CD4-positive, alpha-beta T cell treated with Interleukin-12 subunit alpha and Interleukin-12 subunit beta, for 1 hour (primary cell): ENCODE measurements at regions not wholly inside any gene's neighbourhood (a gene's known extent, or its start where the extent isn't known, plus 50 kb on each side); places are given as distances from the start of the nearest gene placed in this dataset.
"Not testable (repeated sequence)": the region's sequence is repeated elsewhere in the genome, so short reads cannot be mapped to it uniquely, and the experiment has no call there.

ENCODE experiments used
- DNase-seq: peaks from one replicate; pipeline ENCODE4 v3.0.0-alpha.2; 2020

DNA sequence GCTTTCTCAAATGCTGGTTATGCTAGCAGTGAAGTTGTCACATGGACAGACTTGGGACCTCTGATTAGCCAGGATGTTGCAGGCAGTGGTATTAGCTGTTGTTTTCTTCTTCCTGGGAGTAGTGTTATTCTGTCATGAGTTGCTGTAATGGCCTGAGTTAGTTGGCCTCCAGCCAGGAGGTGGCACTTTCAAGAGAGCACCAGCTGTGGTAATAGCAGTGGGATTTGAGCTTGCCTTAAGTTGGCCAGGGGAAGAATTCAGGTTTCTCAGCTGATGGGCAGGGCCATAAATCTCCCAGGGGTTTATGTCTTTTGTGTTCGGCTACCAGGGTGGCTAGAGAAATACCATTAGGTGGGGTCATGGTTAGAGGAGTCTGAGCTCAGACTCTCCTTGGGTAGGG lies 132.6 kb downstream of the GLUD2 start:
- DNase-seq, result no peak

DNA sequence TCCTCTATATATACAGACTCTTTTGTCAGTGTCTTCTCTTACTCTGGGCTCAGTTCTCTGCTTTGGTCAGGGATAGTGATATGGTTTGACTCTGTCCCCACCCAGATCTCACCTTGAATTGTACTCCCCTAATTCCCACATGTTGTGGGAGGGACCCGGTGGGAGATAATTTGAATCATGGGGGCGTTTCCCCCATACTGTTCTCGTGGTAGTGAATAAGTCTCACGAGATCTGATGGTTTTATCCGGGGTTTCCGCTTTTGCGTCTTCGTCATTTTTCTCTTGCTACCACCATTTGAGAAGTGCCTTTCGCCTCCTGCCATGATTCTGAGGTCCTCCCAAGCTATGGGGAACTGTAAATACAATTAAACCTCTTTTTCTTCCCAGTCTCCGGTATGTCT lies 144.4 kb downstream of the GLUD2 start:
- DNase-seq, result no peak

DNA sequence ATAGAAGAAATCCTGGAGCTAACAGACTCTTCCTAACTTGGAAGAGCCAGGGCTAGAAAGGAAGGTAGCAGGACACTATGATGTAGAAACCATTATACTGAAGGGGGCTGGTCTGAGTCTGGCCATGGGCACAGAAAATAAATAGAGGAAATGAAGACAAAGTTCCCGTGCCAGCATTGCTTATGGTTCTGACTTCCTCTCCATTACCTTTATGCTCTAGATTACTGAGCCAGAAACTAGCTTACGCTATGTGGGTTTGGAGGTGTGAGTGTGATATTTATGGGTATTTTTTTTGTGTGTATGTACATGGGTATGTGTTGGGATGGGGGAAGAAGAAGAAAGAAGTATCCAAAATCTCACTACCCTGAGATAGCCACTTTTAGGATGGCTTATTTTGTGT lies 148.3 kb downstream of the GLUD2 start:
- no peak for DNase-seq

DNA sequence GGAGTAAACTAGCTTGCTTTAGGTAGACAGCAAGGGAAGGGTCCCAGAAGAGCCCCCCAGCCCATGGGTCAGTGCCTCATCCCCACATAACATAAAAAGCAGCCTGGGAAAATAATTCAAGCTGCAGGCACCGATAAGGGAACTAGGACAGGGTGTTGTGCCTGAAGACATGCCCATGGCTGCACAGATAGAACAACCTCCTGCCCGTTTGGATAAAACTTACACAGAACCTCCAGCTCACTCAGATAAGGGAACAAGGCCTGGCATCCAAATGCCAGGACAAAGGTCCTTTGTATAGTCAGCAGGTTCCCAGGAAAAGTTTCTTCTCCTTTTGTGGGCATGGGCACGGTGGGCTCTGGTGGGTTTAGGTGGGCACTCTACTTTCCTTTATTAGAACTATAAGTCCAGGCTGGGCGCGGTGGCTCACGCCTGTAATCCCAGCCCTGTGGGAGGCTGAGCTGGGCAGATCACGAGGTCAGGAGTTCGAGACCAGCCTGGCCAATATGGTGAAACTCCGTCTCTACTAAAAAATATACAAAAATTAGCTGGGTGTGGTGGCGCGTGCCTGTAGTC lies 149.5 kb downstream of the GLUD2 start:
- DNase-seq, result not testable (repeated sequence)

DNA sequence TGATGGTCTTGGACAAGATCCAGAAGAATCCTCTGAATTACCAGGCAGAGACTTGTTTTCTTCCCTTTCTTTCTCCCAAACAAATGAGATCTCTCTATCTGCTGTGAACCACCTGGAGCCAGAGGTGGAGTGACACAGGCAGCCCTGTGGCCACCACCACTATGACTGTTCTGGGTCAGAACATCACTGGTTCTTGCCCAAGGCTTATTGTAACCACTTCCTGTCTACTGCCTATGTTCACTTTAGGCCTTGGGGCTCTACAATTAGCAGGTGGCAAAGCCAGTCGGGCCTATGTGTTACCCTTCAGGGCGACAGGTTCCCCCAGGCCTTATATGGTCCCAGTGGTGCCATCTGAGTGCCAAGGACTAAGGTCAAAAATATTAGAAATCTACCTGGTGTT lies 161.2 kb downstream of the GLUD2 start:
- DNase-seq, result no peak

DNA sequence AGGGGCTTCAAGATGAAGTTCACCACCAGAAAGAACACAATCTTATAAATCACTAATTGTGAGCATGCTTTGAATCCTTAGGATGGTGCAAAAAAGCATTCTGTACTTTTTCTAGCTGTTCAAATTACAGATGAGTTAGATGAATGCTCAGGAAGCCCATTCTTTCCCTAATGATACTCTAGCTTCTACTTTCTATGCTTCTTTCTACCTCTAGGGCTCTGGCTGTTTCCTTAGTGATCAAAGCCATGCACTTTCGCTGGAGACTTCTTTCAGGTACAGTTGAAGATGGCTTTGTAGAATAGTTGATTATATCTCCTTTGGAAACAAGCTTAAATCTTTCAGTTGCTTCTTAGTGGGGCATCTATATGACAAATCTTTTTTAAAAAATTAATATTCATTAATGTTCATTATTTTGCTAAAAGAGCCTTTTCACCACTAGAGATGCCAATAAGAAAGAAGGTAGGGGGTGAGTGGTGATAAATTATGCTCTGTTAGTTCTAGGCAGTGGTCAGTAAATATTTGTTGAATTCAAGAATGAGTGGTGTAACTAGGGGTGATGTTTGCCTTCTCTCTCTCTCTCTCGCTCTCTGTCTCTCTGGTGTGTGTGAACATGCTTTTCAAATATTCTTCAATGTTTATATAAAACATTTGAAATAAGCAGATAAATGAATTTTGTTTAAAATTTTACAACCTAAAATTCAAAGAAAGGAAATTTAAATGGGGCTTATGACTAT lies 169.4 kb downstream of the GLUD2 start:
- DNase-seq, result no peak

DNA sequence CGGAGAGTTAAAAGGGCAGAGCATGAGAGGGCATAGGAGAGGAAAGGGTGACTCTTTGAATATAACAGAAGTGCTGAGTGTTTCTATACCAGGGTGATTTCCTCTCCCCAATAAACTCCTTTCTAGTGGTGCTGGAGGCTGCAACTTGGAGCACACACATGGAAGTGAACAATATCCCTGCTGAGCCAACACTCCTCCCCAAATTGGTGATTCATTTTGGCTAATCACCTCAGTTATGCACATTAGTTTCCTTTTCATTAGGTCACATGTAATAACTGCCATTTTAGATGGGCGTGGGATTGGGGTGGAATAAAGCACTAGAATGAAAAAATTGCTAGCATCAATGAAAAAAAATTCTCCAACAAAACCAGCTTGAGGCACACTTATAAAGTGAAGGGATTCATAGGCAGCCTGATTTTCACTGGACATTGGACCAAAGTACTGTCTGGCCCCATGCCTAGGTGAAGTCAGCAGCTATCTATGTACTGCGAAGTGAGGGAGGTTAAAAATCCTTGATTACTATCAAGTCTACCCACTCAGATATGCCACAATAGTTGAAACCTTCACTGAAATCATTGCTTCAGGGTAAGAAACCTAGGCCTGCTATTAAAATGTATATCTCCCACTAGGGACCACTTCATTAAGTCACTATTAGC lies 174.0 kb downstream of the GLUD2 start:
- no peak for DNase-seq

DNA sequence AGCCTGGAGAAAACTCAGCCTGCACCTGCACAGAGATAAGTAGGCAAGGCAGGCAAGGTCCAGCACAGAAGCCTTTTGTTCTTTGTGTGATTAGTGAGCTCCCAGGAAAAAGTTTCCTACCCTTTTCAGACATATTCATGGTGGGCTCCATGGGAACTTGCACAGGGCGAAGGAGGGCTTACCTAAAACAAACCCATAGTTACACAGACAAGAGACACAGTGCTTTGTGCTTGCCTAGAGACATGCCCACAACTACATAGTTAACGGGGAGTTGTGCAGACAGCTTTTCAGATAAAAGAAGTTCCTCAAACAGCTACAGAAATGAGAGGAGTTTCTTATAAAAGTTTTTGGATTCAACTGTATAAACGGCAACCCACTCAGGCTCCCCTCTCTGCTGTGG lies 180.5 kb downstream of the GLUD2 start:
- no peak for DNase-seq

DNA sequence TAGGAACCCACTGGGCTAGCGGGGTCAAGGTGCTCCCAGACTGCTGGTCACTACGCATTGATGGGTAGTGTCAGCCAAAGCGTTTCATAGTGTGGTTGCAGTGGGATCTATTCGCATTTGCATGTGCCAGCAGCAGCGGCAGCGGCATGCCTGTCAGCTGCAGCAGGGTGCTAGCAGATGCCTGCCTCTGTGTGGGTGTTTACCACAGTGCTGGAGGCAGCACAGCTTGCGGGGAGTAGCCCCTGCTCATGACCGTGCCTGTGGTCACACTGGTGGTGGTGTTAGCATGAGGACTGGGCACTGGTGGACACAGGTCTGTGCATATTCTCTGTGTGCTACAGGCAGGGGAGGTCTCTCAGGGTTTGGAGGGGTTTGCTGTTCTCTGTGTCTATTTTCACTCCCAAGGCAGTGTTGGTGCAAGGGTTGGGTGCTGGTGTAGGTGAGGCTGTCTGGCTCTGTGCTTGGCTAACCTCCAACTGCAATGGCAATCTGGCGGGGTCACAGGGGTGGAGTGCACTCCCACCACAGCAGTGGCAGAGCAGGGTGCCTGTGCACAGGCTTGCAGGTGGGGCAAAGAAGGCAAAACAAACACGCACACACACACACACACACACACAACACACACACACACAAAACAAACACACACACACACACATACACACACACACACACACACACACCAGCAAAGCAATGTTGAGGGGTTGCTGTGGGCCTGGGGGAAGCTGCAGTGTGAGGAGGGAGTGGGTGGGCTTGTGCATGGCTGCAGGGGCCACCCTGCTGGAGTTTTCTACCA lies 184.4 kb downstream of the GLUD2 start:
- no peak for DNase-seq

DNA sequence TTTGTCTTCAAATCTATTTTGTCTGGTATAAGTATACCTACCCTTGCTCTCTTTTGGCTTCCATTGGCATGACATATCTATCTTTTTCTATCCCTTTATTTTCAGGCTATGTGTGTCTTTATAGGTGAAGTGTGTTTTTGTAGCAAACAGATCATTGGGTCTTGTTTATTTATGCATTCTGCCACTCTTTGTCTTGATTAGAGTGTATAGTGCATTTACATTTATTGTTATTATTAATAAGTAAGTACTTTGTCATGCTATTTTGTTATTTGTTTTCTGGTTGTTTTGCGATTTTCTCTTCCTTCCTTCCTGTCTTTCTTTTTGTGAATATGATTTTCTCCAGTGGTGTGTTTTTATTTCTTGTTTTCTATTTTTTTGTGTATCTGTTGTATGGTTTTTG lies 188.6 kb downstream of the GLUD2 start:
- no peak for DNase-seq

DNA sequence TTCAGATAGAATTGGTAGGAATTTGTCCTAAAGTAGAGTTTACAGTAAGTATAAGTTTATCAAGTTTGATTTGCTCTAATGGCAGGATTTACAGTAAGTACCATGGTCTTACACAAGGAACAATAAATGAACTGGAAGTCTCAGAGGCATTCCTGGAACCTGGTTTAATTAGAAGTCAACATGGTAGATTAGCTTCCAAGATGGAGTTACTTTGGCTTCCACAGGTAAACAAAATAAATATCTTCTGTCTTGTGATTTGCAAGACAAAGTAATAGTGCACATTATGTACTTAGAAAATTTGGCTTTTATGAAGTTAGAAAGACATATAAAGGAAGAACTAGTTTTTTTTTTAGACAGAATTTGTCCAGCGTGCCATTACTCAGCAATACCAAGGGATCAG lies 190.7 kb downstream of the GLUD2 start:
- DNase-seq, result no peak

DNA sequence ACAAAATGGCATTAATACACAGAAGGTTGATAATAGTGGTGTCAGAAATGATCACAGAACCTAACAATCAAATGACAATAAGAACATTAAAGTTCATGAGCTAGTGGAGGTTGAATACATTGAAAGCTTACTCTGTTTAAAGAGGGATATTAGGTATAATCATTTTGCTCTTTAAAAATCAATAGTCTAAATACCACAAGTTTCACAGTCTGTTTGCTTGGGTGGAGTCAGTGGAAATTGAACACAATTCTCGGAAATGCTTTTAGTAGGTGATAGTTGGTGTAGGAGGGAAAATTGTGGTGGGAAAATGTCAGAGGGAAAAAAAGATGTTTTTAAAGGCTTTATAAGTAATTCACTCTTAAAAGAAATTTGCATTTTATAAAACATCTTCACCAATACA lies 197.1 kb downstream of the GLUD2 start:
- DNase-seq, result no peak

DNA sequence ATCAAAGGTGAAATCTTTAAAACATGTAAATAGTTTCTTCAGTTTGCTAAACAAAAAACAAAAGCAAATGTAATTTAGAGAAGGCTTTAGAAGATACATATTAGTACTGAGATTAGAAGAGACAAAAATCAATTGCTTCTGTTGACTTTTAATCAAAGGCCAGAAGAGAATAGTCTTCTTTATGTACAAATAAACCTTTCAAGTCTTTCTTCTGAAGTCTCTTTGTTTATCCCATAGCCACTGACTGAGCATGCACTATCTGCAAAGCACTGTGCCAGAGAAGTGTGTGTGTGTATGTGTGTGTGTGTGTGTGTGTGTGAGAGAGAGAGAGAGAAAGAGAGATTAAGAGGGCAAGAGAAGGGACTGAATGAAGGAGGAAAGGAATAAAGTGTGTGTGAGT lies 198.4 kb downstream of the GLUD2 start:
- no peak for DNase-seq

DNA sequence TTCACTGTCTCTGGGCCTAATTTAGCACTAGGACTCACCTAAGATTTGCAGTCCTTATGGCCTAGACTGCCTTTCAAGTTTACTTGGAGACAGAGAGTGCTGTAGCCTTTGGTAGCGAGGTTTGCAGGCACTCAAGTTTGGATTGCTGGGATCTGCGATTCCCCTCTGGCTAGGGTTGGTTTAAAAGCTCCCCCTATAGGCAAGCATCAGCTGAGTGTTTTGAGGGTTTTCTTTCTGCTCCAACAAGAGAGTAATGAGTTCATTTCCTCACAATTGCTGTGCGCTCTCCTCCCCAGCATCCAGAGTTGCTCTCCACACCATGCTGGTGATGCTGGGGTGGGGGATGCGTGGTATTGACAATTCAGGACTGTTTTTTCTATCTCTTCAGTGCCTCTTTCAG lies 206.9 kb downstream of the GLUD2 start:
- no peak for DNase-seq

DNA sequence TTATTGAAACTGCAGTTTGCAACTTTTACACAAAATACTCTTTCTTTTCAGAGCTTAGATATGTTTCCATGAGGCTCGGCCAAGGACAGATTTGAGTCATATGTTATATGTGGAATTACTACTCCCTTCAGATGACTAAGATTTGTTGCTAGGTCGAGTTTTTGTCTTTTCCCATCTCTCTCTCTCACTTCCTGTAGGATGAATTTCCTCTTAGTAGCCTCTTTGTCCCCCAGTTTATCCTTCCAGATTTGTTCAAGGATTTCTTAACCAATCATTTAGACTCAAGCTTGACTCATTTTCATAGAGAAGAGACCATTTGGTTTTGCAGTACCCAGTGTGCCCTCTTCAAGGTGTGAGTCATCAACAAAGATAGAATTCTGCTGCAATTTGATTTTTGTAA lies 209.2 kb downstream of the GLUD2 start:
- DNase-seq, result no peak

DNA sequence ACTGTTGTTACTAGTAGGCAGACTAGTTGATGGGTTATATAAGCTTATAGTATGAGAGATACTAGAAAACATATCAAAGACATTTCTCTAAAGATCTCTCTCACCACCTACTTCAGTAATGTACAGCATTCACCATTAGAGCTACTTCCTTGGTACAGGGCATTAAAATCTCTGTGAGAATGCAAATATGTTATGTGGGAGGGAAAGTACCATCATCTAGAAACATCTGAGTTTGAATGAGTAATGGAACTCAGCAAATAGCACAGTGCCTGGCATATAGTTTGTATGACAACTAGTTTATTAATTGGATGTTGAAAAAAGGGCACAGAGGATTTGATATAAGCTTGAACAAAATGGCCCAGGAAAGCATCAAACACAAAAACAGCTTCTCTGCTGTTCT lies 211.1 kb downstream of the GLUD2 start:
- no peak for DNase-seq

DNA sequence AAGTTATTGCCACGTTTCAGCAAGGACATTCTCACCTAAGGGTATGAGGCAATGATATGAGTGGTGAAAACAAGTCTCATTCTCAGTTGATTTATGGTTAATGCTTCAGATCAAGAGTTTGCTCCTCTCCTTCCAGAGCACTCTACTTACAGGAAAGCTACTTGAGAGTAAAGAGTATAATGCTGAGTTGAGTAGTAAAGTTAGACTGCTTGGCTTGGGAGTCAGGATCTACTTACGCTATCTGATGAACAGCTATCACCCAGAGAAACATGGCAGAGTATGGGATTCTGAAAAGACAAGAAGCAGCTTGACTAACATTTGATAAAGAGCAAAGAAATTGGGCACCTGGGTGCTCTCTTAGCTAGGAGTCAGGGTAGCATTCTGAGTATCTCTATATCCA lies 211.8 kb downstream of the GLUD2 start:
- DNase-seq, result no peak

DNA sequence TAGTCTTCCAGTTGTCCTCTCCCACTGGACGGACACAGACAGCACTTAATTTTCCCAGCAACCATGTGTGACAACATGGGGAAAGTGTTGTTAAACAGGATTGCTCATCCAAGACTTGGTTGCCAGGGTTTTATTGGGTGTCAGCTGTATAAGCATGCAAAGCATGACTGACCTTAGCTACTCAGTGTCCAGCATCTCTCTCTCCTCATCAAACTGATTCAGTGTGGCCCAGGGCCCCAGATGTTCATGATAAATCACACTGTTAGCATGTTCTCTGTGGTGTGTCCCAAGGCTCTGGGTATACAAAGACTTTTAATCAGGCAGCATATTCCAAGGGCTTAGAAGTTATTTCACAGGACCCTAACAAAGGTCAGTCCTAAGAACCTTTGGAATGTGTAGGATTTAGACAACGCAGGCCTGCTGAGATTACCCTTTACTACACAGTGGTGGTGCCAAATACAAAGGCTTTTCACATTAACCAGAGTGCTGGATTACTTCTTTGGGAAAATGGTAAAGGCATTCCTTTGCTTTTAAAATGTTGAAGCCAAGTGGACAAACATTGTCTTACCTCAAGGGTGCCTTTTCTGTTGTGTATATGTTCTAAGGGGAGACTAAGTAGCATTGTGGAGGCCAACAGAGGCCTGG lies 213.3 kb downstream of the GLUD2 start:
- DNase-seq, result no peak

DNA sequence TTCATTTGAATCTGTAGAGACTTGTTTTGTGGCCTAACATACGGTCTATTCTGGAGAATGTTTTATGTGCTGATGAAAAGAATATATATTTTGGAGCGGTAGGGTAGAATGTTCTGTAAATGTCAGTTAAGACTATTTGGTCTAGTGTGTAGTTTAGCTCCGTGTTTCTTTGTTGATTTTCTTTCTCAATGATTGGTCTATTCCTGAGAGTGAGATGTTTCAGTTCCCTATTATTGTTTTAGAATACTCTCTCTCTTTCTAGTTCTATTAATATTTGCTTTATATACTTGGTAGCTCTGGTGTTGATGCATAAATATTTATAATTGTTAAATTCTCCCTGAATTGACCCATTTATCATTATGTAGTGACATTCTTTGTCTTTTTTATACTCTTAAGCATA lies 236.5 kb downstream of the GLUD2 start:
- DNase-seq, result no peak

DNA sequence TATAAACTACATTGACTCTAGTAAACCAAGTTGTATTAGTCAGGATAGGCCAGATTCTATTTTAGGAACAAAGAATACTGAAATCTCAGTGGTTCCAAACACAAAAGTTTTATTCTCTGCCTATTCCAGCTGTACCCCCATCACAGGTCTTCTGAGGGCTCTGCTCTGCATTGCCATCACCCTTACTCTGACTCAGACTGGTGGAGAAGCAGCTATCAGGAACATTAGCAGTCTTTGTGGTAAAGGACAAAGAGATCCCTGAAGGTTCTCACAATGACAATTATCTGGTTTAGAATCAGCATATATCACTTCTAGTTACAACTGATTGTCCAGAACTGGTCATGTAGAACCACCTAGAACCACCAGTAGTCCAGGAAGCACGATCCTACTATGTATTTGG lies 251.1 kb downstream of the GLUD2 start:
- DNase-seq, result no peak

DNA sequence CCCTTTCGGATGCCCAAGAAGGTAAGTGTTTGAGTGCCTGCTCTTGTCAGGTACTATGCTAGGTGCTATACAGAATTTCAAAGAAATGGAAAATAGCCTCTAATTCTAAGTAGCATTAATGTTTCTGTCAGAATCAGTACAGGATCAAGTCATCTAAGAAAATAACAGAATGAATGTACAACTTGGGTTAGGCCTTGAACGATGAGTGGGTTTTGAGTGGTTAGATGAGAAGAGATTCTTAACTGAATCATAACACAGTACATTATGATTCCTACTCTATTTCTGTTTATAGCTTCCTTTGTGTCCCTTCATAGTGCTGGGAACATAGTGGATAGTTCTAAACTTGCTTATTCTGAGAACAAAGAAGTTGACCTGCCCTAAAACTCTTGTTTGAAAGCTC lies 253.9 kb downstream of the GLUD2 start:
- no peak for DNase-seq

DNA sequence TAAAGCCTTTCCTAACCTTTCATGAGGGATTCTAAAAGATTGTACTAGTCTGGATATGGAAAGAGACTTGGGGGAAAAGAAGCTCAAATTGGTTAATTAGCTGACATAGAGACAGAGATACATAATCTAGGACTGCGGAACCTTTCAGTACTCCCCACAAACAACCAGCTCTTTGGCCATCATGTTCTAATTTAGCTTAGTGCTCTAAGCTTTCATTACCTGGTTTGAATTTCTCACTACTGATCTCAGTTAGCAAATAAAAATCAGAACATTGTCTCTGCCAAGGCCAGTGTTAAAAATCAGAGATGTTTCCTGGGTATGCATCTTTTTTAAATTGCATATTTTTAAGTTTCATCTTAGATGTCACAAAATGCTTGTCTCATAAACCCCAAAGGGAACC lies 254.4 kb downstream of the GLUD2 start:
- DNase-seq, result no peak

DNA sequence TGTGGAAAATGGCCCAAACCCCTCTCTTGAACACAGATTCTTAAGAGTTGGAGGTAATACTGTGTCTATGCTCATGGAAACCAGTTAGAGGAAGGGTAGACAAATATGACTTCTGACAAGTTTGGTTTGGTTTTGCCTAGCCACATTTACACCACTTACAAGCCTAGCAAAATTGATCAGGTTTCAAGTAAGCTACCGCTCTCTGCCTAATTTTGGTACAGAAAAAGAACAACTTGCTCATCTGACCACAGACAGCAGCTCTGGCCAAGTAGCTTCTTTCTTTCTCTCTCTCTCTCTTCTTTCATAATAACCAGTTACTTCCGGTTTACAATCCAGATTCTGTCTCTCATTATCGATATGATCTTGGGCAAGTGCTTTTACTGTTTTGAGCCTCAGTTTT lies 260.0 kb downstream of the GLUD2 start:
- no peak for DNase-seq
